Kidney epithelial cell (primary cell): ENCODE measurements at regions not wholly inside any gene's neighbourhood (a gene's known extent, or its start where the extent isn't known, plus 50 kb on each side); places are given as distances from the start of the nearest gene placed in this dataset.

Experiments used
- DNase-seq: peaks from one replicate; pipeline ENCODE4 v3.0.0-alpha.2; 2010; ENCODE audit warnings: low read depth
- H3K27me3 ChIP-seq: 2 replicates; pipeline ENCODE4 v1.6.0; 2011; ENCODE audit warnings: low read length; ENCODE audit not compliant: control insufficient read depth, insufficient read depth
- H3K36me3 ChIP-seq: 2 replicates; pipeline ENCODE4 v1.5.1; 2011; ENCODE audit warnings: low read length; ENCODE audit not compliant: control insufficient read depth, insufficient read depth
- H3K4me3 ChIP-seq: 2 replicates; pipeline ENCODE4 v1.5.1; 2011; ENCODE audit warnings: low read depth, mild to moderate bottlenecking, control low read depth, low read length
- TF ChIP-seq, protein P1 (sequence below): IDR thresholded peaks from 2 replicates; pipeline ENCODE4 v1.5.1; 2011; ENCODE audit warnings: mild to moderate bottlenecking, moderate library complexity, low read length, control low read depth, inconsistent platforms; ENCODE audit not compliant: insufficient read depth, poor library complexity, severe bottlenecking

DNA sequence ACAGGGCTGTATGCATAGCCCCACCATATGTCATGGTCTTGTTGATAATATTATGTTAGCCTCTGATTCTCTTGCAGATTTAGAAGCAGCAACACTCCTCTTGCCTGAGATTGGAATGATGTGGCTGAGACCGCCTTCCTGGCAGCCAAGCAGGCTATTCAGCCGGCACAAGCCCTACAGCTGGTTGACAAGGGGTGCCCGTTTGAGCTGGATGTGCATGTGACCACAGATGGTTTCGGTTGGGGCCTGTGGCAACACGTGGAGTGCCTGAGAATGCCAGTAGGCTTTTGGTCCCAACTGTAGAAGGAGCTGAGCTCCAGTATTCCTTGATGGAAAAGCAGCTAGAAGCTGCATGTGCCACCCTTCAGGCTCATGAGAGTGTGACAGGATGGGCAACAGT is 303.6 kb upstream of the POU3F2 start:
- Histone ChIP-seq H3K27me3 (no peaks in the 10 kb centered on the region), H3K4me3 (no peak overlapping the region), H3K36me3 (no peaks in the 10 kb centered on the region)
- TF ChIP-seq, protein P1, sequence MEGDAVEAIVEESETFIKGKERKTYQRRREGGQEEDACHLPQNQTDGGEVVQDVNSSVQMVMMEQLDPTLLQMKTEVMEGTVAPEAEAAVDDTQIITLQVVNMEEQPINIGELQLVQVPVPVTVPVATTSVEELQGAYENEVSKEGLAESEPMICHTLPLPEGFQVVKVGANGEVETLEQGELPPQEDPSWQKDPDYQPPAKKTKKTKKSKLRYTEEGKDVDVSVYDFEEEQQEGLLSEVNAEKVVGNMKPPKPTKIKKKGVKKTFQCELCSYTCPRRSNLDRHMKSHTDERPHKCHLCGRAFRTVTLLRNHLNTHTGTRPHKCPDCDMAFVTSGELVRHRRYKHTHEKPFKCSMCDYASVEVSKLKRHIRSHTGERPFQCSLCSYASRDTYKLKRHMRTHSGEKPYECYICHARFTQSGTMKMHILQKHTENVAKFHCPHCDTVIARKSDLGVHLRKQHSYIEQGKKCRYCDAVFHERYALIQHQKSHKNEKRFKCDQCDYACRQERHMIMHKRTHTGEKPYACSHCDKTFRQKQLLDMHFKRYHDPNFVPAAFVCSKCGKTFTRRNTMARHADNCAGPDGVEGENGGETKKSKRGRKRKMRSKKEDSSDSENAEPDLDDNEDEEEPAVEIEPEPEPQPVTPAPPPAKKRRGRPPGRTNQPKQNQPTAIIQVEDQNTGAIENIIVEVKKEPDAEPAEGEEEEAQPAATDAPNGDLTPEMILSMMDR: no peak
- no peak for DNase-seq

DNA sequence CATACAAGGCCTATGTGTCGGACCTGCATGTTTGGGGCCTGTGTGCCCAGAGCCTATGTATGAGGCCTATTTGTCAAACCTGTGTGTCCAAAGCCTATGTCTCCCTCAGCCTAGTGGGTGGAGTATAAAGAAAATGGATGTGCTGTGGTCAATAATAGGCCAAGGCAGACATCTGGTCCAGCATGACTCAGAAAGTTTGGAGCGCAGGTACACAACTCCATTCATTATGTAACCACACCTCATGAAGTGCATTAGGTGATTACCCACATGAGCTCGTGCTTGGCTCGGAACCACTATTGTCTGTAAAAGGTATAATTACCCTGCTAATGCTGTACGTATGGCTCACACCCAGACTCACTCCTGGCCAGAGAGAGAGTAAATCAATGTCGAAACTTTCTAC is 302.4 kb upstream of the POU3F2 start:
- no peak for DNase-seq
- no peaks in the 10 kb centered on the region for H3K27me3 ChIP-seq
- TF ChIP-seq, protein P1: no peak
- no peaks in the 10 kb centered on the region for H3K36me3 ChIP-seq
- H3K4me3 ChIP-seq: no peak overlapping the region

DNA sequence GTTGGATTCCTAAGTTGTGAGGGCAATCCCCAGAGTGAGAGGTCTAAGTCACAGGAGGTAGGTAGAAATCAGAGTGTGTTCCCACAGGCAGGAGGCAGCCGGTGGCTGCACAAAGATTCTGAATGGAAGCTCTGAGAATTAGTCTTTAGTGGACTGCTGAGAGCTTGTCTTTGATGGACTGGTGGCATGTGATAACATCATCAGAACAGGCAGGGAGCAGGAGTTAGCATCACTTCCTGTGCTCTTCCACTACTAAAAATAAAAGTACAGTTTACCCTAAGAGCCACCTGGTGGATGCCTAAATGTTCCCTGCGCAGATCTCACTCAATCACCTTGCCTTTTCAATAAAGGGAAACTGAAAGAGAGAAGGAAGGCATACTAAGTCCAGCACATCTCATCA is 294.6 kb upstream of the POU3F2 start:
- TF ChIP-seq, protein P1: no peak
- no peaks in the 10 kb centered on the region for H3K36me3 ChIP-seq

DNA sequence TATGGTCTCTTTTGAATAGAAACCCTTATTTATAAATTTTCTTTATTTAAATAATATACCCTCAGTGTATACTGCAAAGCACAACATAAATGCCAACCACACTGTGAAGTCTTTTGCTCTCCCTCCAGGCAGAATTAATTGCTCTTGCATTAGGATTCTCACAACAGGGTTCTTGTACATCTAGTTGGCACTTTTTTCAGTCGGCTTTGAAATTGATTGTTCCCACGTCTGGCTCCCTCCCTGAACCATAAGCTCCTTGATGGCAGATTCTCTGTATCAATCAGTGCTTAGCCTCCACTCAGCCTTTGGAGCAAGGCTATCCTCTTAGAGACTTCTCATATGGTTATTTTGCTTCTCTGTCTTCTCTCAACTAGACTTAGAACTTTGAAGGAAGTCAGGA is 288.0 kb upstream of the POU3F2 start:
- Histone ChIP-seq H3K4me3 (no peak overlapping the region), H3K27me3 (no peaks in the 10 kb centered on the region), H3K36me3 (no peaks in the 10 kb centered on the region)
- no peak for DNase-seq
- TF ChIP-seq, protein P1: no peak

More for the DNA sequence above, 294.6 kb upstream of the POU3F2 start:
- Histone ChIP-seq H3K4me3 (no peak overlapping the region), H3K27me3 (no peaks in the 10 kb centered on the region)
- no peak for DNase-seq

DNA sequence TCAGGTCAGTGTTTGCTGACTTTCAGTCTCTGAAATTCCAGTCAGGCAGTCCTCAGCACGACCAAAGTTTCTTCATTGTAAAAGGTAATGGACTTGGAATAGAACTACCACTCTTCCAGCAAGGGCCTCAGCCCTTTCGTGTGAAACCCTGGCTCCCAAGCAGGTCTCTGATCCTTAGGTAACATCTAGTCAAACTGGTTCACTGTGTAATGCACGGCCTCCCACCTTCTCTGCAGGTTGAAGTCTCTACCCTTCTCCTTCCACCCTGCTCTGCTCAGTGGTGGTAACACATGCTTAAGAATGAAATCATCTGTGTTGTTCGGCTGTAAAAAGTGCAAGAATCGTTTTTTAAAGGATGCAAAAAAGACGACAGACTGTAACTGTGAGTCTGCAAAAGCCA is 287.2 kb upstream of the POU3F2 start:
- TF ChIP-seq, protein P1: no peak

DNA sequence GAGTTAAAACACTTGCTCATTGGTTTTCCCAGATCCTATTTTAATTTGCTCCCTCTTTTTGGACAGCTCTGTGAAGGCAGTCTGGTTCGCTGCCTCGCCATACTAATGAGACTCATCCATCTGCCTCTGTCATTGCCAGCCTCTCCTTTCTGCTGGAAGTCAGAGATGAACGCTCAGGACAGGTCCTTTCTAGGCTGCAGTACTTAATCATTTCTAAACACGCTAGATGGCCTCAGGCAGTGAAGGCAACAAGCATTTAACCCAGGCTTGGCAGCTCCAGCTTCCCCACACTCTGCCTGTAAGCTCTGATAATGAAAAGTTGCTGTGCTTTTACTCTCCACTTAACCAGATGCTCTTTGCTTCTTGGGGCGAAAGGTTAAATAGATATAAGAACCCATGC is 286.7 kb upstream of the POU3F2 start:
- DNase-seq: no peak
- Histone ChIP-seq H3K36me3 (no peaks in the 10 kb centered on the region), H3K4me3 (no peak overlapping the region), H3K27me3 (no peaks in the 10 kb centered on the region)
- TF ChIP-seq, protein P1: no peak

More for the DNA sequence above, 287.2 kb upstream of the POU3F2 start:
- H3K36me3 ChIP-seq: no peaks in the 10 kb centered on the region
- DNase-seq: no peak
- H3K4me3 ChIP-seq: no peak overlapping the region
- no peaks in the 10 kb centered on the region for H3K27me3 ChIP-seq
